HepG2 (cell line): ENCODE measurements at regions not wholly inside any gene's neighbourhood (a gene's known extent, or its start where the extent isn't known, plus 50 kb on each side); places are given as distances from the start of the nearest gene placed in this dataset.

Source experiments
- ATAC-seq: fragments of 200-7000 bp; cut with Tn5 transposase; 3 replicates; pipeline ENCODE4 v1.9.1; 2020; ENCODE audit warnings: mild to moderate bottlenecking, moderate library complexity
- BruUV-seq: library from RNA; stranded (reverse); fragments of 400-500 nt; replicated peaks from 2 replicates; lab custom pipeline; 2021; lab: Mats Ljungman, UMichigan
- CTCF ChIA-PET: fragments of 300-600 bp; formaldehyde crosslinking; extraction: SDS; loops from one replicate; lab custom pipeline; 2021; ENCODE audit warnings: low total read pairs, inconsistent platforms, low intra/inter-chr PET ratio; lab: Yijun Ruan, JAX
- POLR2A ChIA-PET: fragments of 350-600 bp; sonication (Branson Sonifier 250); formaldehyde crosslinking; loops from one replicate; lab custom pipeline; 2020; ENCODE audit warnings: antibody characterized with exemption, inconsistent platforms; lab: Yijun Ruan, JAX
- DNase-seq: peaks from one replicate; pipeline ENCODE4 v3.0.0-alpha.2; 2015; ENCODE audit warnings: low spot score
- FAIRE-seq: peaks from 3 replicates; lab custom pipeline; 2011; peaks lifted over from hg19 to GRCh38; lab: Jason Lieb, UNC
- H2AFZ ChIP-seq: one replicate; pipeline ENCODE4 v1.6.1; 2011; ENCODE audit warnings: low read length, inconsistent platforms
- H3K27ac ChIP-seq: fragments of 300-600 bp; 3 replicates; pipeline ENCODE4 v1.8.0; 2011; ENCODE audit warnings: mixed run types, mild to moderate bottlenecking, mixed read lengths, low read length, inconsistent platforms; ENCODE audit not compliant: insufficient read depth; ENCODE audit errors: extremely low read length
- H3K27me3 ChIP-seq, 2 experiments: fragments of 200-600 bp in 1 of 2; 2 replicates in 1 of 2; 3 replicates in 1 of 2; pipeline versions ENCODE4 v1.6.0 to v1.8.0; 2011; ENCODE audit warnings: low read length in 2 of 2, mild to moderate bottlenecking in 2 of 2, moderate library complexity in 2 of 2, inconsistent platforms in 1 of 2; ENCODE audit not compliant: insufficient read depth in 2 of 2, control insufficient read depth in 1 of 2
- H3K36me3 ChIP-seq, 2 experiments: fragments of 200-600 bp in 1 of 2; replicated peaks in 1 of 2; 2 replicates in 1 of 2; 3 replicates in 1 of 2; pipeline versions ENCODE4 v1.5.1 to v1.8.0; 2011; ENCODE audit warnings: low read length in 2 of 2, inconsistent platforms in 1 of 2; ENCODE audit not compliant: insufficient read depth in 2 of 2, control insufficient read depth in 1 of 2
- H3K4me1 ChIP-seq: 2 replicates; pipeline ENCODE4 v1.5.1; 2012; ENCODE audit warnings: low read length, inconsistent platforms; ENCODE audit not compliant: insufficient read depth
- H3K4me2 ChIP-seq: 2 replicates; pipeline ENCODE4 v1.6.0; 2011; ENCODE audit warnings: low read depth, low read length, inconsistent platforms
- H3K4me3 ChIP-seq, 3 experiments: fragments of 200-600 bp in 1 of 3; sonication (generic), shearing (Covaris generic) in 1 of 3; replicated peaks in 1 of 3; 2 replicates each; pipeline ENCODE4 v1.5.1; 2011 to 2016; ENCODE audit warnings: low read length in 3 of 3, inconsistent platforms in 2 of 3, low read depth in 2 of 3, mild to moderate bottlenecking in 2 of 3, control low read depth in 1 of 3, mixed read lengths in 1 of 3; ENCODE audit not compliant: insufficient read depth in 1 of 3
- H3K79me2 ChIP-seq: one replicate; pipeline ENCODE4 v1.6.1; 2011; ENCODE audit warnings: low read length, inconsistent platforms; ENCODE audit not compliant: insufficient read depth
- H3K9ac ChIP-seq: 2 replicates; pipeline ENCODE4 v1.6.0; 2011; ENCODE audit warnings: mild to moderate bottlenecking, low read depth, low read length, inconsistent platforms; ENCODE audit not compliant: insufficient read depth
- H3K9me3 ChIP-seq: 2 replicates; pipeline ENCODE4 v1.5.1; 2012; ENCODE audit warnings: mild to moderate bottlenecking, low read length
- H4K20me1 ChIP-seq: 2 replicates; pipeline ENCODE4 v1.6.0; 2011; ENCODE audit warnings: inconsistent platforms, mild to moderate bottlenecking, low read length, moderate library complexity; ENCODE audit not compliant: insufficient read depth
- AGO2 ChIP-seq: fragments of 200-400 bp; formaldehyde crosslinking; optimal IDR thresholded peaks from 2 replicates; pipeline ENCODE3; 2017; ENCODE audit warnings: mild to moderate bottlenecking, low read depth, low read length, moderate library complexity
- ASH2L ChIP-seq: fragments of 300-600, 200-600 bp; sonication (generic); IDR thresholded peaks from 2 replicates; pipeline ENCODE4 v1.7.0; 2017; ENCODE audit warnings: low read depth, mild to moderate bottlenecking, moderate library complexity, mixed read lengths, low read length; ENCODE audit not compliant: insufficient read length
- DPF2 ChIP-seq: sonication (generic); formaldehyde crosslinking; IDR thresholded peaks from 2 replicates; pipeline ENCODE4 v1.4.0; 2020; ENCODE audit warnings: mild to moderate bottlenecking, low read depth, missing genetic modification reagents, borderline replicate concordance
- MTA1 ChIP-seq: sonication (generic); formaldehyde crosslinking; IDR thresholded peaks from 2 replicates; pipeline ENCODE4 v1.4.0; 2020; ENCODE audit warnings: missing genetic modification reagents, mild to moderate bottlenecking, borderline replicate concordance
- NR1H2 ChIP-seq: sonication (generic); formaldehyde crosslinking; IDR thresholded peaks from 2 replicates; pipeline ENCODE4 v1.8.1; 2022; ENCODE audit warnings: low read depth, missing genetic modification reagents, borderline replicate concordance
- POGZ ChIP-seq: sonication (generic); formaldehyde crosslinking; IDR thresholded peaks from 2 replicates; pipeline ENCODE4 v1.4.0; 2020; ENCODE audit warnings: mild to moderate bottlenecking, missing genetic modification reagents
- POLR2G ChIP-seq: fragments of 200-400 bp; formaldehyde crosslinking; IDR thresholded peaks from 2 replicates; pipeline ENCODE4 v1.6.1; 2018; ENCODE audit warnings: mild to moderate bottlenecking, low read depth, low read length, moderate library complexity
- PPARG ChIP-seq: conservative IDR thresholded peaks from 2 replicates; pipeline ENCODE4 v1.6.1; 2016; ENCODE audit warnings: missing biosample characterization, missing genetic modification reagents
- SNRNP70 ChIP-seq: fragments of 200-400 bp; formaldehyde crosslinking; IDR thresholded peaks from 2 replicates; pipeline ENCODE4 v1.6.1; 2017; ENCODE audit warnings: mild to moderate bottlenecking, low read depth, low read length, moderate library complexity
- TBP ChIP-seq: sonication (generic); formaldehyde crosslinking; IDR thresholded peaks from 2 replicates; pipeline ENCODE4 v1.5.0; 2020; ENCODE audit warnings: missing genetic modification reagents
- ZSCAN30 ChIP-seq: sonication (generic); formaldehyde crosslinking; IDR thresholded peaks from 2 replicates; pipeline ENCODE4 v1.5.0; 2020; ENCODE audit warnings: mild to moderate bottlenecking, missing genetic modification reagents
- WGBS: methylation state at CpG from one replicate; pipeline ENCODE4 v1.1.6; 2017; ENCODE audit warnings: low lambda C conversion rate; 5-methylcytosine and 5-hydroxymethylcytosine counted together
- in situ Hi-C: cut with HindIII; loops from 2 replicates; pipeline ENCODE4 v1.10.0; 2017; ENCODE audit warnings: low pct_unique_long_range_greater_than_20kb; ENCODE audit not compliant: extremely low pct_ligation_motif_present
- intact Hi-C: fragments of 100-400 bp; cut with micrococcal nuclease; formaldehyde crosslinking; loops from one replicate; pipeline ENCODE4 v1.10.0; 2022; ENCODE audit not compliant: unreplicated experiment
- TF ChIP-seq, protein P1 (sequence below): sonication (generic); formaldehyde crosslinking; IDR thresholded peaks from 2 replicates; pipeline ENCODE4 v1.4.0; 2020; ENCODE audit warnings: missing genetic modification reagents
- TF ChIP-seq, protein P2 (sequence below): sonication (generic); formaldehyde crosslinking; IDR thresholded peaks from 2 replicates; pipeline ENCODE4 v1.5.0; 2020; ENCODE audit warnings: mild to moderate bottlenecking, missing genetic modification reagents, moderate library complexity
- TF ChIP-seq, protein P3 (sequence below): sonication (generic); formaldehyde crosslinking; IDR thresholded peaks from 2 replicates; pipeline ENCODE4 v1.4.0; 2020; ENCODE audit warnings: low read depth, missing genetic modification reagents

DNA sequence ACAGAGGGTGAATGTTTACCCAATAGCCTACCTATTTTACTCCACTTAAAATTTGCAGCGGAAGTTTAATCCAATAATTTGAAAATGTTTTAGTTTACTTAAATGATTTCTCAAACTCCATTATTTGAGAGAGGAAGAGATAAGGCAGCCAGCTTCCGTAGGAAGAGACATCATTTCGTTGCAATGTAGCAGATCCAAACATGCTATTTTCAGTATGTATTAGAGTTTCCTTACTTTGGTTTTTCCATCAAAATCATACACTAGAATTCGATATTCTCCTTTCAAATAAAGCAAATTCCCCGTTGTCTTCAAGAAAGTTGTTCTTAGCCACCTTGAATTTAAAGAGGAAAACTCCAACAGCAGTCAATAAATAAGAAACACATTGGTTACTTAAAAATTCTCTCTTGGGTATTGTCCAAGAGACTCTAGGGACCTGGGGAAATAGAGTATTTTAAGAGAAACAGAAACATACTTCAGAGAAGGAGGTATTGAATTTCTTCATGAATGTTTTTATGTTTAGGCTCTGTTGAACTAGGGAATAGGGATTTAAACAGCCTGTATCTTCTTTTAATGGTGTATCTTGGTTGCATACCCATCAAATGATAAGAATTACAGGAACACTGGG lies 324.5 kb upstream of the GBE1 start (continued):
- TF ChIP-seq, protein P1, sequence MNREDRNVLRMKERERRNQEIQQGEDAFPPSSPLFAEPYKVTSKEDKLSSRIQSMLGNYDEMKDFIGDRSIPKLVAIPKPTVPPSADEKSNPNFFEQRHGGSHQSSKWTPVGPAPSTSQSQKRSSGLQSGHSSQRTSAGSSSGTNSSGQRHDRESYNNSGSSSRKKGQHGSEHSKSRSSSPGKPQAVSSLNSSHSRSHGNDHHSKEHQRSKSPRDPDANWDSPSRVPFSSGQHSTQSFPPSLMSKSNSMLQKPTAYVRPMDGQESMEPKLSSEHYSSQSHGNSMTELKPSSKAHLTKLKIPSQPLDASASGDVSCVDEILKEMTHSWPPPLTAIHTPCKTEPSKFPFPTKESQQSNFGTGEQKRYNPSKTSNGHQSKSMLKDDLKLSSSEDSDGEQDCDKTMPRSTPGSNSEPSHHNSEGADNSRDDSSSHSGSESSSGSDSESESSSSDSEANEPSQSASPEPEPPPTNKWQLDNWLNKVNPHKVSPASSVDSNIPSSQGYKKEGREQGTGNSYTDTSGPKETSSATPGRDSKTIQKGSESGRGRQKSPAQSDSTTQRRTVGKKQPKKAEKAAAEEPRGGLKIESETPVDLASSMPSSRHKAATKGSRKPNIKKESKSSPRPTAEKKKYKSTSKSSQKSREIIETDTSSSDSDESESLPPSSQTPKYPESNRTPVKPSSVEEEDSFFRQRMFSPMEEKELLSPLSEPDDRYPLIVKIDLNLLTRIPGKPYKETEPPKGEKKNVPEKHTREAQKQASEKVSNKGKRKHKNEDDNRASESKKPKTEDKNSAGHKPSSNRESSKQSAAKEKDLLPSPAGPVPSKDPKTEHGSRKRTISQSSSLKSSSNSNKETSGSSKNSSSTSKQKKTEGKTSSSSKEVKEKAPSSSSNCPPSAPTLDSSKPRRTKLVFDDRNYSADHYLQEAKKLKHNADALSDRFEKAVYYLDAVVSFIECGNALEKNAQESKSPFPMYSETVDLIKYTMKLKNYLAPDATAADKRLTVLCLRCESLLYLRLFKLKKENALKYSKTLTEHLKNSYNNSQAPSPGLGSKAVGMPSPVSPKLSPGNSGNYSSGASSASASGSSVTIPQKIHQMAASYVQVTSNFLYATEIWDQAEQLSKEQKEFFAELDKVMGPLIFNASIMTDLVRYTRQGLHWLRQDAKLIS, result no peak
- TF ChIP-seq ASH2L, result no peak
- TF ChIP-seq, all 625 proteins: peak for 0

DNA sequence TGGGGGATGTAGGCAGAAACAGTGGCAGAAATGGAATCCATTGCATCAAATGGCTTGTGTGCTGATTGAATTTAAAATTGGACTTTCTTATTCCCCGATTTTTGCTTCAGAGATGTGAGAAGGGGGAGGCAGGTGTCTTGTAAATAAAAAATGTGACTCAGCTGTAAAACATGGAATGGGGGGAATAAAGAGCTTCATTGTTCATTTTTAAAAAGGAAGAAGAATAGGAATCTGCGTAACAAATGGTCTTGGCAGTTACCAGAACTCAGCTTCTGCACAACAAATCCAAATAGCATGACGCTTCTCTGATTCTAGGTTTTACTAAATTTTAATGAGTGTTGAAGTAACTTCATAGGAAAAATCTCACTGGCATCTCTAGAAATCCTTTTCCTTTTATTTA lies 323.9 kb upstream of the GBE1 start:
- no peak overlapping the region for H2AFZ ChIP-seq
- no peaks in the 10 kb centered on the region for H3K27me3 ChIP-seq
- no peak overlapping the region for H3K4me2 ChIP-seq
- H4K20me1 ChIP-seq, result no peaks in the 10 kb centered on the region
- WGBS, result 61% methylated on average over 3 of the region's 3 CpGs
- no peak for ATAC-seq
- H3K79me2 ChIP-seq, result no peaks in the 10 kb centered on the region
- DNase-seq, result no peak
- H3K4me1 ChIP-seq, result no peaks in the 10 kb centered on the region
- no peaks in the 10 kb centered on the region for H3K9me3 ChIP-seq
- no peak overlapping the region for H3K9ac ChIP-seq
- ChIA-PET CTCF (no interaction called here), POLR2A (no interaction called here)
- no peak overlapping the region for H3K27ac ChIP-seq
- no peak for FAIRE-seq
- H3K36me3 ChIP-seq, result no peaks in the 10 kb centered on the region
- H3K4me3 ChIP-seq, result no peak overlapping the region
- intact Hi-C loops (no loop called here), in situ Hi-C loops (no loop called here)
- no TSS peak for BruUV-seq
- TF ChIP-seq, protein P2, sequence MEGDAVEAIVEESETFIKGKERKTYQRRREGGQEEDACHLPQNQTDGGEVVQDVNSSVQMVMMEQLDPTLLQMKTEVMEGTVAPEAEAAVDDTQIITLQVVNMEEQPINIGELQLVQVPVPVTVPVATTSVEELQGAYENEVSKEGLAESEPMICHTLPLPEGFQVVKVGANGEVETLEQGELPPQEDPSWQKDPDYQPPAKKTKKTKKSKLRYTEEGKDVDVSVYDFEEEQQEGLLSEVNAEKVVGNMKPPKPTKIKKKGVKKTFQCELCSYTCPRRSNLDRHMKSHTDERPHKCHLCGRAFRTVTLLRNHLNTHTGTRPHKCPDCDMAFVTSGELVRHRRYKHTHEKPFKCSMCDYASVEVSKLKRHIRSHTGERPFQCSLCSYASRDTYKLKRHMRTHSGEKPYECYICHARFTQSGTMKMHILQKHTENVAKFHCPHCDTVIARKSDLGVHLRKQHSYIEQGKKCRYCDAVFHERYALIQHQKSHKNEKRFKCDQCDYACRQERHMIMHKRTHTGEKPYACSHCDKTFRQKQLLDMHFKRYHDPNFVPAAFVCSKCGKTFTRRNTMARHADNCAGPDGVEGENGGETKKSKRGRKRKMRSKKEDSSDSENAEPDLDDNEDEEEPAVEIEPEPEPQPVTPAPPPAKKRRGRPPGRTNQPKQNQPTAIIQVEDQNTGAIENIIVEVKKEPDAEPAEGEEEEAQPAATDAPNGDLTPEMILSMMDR, result no peak
- no peak for TF ChIP-seq DPF2
- no peak for TF ChIP-seq POGZ (CRISPR knock-in tag)
- TF ChIP-seq PPARG (CRISPR knock-in tag), result no peak
- no peak for TF ChIP-seq TBP (CRISPR knock-in tag)
- TF ChIP-seq AGO2, result no peak
- TF ChIP-seq SNRNP70, result no peak
- TF ChIP-seq POLR2G, result no peak
- no peak for TF ChIP-seq ZSCAN30 (CRISPR knock-in tag)
- TF ChIP-seq, protein P3, sequence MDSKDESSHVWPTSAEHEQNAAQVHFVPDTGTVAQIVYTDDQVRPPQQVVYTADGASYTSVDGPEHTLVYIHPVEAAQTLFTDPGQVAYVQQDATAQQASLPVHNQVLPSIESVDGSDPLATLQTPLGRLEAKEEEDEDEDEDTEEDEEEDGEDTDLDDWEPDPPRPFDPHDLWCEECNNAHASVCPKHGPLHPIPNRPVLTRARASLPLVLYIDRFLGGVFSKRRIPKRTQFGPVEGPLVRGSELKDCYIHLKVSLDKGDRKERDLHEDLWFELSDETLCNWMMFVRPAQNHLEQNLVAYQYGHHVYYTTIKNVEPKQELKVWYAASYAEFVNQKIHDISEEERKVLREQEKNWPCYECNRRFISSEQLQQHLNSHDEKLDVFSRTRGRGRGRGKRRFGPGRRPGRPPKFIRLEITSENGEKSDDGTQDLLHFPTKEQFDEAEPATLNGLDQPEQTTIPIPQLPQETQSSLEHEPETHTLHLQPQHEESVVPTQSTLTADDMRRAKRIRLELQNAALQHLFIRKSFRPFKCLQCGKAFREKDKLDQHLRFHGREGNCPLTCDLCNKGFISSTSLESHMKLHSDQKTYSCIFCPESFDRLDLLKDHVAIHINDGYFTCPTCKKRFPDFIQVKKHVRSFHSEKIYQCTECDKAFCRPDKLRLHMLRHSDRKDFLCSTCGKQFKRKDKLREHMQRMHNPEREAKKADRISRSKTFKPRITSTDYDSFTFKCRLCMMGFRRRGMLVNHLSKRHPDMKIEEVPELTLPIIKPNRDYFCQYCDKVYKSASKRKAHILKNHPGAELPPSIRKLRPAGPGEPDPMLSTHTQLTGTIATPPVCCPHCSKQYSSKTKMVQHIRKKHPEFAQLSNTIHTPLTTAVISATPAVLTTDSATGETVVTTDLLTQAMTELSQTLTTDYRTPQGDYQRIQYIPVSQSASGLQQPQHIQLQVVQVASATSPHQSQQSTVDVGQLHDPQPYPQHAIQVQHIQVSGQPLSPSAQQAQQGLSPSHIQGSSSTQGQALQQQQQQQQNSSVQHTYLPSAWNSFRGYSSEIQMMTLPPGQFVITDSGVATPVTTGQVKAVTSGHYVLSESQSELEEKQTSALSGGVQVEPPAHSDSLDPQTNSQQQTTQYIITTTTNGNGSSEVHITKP (CRISPR knock-in tag), result no peak
- TF ChIP-seq MTA1 (CRISPR knock-in tag), result no peak
- TF ChIP-seq NR1H2 (CRISPR knock-in tag), result no peak
